NCI-H345 treated with DMSO at 0.1 percent for 48 hours (cell line): ENCODE measurements at regions not wholly inside any gene's neighbourhood (a gene's known extent, or its start where the extent isn't known, plus 50 kb on each side); places are given as distances from the start of the nearest gene placed in this dataset.
"Not testable (repeated sequence)": the region's sequence is repeated elsewhere in the genome, so short reads cannot be mapped to it uniquely, and the experiment has no call there.

ENCODE experiments used
- DNase-seq: peaks from one replicate; lab custom pipeline; 2025; ENCODE audit not compliant: unreplicated experiment; lab: John Stamatoyannopoulos, UW

DNA sequence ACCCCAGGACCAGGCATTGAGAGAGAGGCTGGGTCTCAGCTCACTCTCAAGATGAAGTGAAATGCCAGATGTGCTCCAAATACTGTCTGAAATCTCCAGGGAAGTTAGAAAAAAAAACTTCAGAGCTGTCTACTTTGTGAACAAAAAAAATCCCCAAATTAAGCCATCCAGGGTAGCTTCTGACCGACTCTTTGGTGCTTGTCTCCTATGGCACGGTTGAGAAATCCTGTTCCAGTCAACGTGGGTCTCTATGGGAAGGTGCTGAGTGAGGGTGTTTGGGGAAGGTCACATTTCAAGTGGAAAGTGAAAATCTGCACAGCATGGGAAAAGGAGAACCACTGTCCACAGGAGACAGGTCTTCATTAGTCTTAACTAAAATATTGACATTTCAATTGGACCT, 322.5 kb upstream of the CFAP20DC start:
- no peak for DNase-seq

DNA sequence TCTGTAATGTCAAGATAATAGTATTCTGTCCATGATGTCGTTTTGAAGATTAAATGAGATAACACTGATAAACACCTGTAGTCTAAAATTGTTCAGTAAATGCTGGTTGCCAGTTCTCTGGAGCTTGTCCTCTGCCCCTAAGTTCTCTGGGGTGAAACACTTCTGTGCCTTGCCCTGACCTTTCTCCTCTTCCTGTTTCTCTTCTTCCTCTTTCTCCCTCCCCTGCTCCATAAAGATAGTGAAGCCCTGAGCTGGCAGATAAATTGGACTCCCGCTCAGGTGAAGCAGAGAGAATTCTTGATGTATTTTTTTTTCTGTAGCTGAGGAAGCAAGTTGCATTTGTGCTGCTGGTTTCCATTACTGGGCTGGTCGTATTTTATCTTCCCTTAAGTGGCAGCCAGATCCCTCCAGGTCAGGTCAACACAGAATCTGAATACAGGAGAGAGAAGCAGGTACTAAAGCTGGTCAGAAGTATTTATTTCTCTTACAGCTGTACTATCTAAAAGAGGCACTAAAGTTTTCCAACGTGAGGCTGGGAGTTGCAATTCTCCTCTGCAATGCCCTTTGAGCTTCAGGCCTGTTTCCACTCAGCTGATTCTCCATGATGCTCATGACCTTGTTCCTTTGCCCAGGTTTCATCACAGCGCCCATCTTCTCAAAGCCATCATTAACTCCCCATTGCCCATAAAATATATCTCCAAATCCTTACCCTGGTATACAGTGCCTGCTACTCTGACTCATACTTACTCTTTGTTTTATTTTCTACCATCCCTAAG, 319.3 kb upstream of the CFAP20DC start:
- no peak for DNase-seq

DNA sequence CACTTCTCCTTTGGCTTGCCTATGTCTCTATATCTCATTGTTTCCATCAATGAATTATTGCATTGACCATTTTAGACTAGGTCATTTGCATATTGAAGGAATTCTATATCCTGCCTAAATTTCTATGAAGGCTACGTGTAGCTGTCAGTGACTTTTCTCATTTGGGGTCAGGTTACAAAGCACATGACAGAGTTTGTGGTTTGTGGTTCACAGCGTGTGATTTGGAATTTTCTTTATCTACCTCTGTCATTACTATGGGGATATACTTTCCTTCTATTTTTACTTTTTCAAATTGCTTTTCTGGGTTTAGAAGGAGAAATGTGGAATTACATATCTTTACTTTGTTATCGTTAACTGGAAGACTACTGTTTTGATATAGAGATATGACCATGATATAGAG, 317.3 kb upstream of the CFAP20DC start:
- DNase-seq: no peak

DNA sequence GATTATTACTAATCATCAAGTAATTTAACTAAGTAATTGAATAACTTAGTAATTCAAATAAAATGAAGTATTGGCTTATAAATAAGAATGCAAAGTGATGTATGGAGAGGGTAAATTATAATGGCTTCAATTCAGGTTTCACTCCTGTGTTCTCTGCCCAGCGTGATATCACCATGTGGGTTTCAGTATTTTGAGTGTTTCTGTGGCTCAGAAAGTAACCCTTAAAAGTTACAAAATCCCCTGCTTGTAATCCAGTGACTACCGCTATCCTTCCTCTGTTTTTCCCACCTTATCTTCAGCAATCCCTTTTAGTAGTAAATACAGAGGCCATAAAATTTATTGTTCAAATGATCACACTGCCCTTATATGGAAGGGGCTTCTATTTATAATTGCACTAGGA, 316.4 kb upstream of the CFAP20DC start:
- no peak for DNase-seq

DNA sequence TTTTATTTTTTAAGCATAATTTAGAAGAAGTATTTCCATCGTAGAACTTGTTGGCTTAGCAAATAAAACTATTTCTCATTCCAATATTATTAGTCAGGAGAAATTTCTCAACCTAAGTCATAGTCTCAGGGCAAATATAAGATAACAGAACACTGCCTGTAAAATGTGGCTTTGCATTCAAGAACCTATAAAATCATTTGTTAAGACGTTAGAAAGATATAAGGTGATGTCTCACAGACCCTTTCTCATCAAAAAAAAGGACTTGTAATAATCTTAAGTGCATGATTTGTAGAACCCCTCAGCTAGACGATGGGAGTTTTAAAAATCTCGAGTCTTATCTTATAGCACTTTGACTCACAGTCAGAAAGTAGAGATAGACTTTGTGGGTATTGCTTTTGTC, 314.7 kb upstream of the CFAP20DC start:
- DNase-seq: no peak

DNA sequence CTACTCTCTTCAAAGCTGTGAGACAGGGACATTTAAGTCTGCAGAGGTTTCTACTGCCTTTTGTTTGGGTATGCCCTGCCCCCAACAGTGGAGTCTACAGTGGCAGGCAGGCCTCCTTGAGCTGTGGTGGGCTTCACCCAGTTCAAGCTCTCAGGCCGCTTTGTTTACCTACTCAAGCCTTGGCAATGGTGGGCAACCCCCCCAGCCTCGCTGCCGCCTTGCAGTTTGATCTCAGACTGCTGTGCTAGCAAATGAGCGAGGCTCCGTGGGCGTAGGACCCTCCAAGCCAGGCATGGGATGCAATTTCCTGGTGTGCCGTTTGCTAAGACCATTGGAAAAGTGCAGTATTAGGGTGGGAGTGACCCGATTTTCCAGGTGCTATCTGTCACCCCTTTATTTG, 310.5 kb upstream of the CFAP20DC start:
- DNase-seq: not testable (repeated sequence)

- DNase-seq: no peak
Measured at GRCh38 chr3:59341459-59341858, 291.6 kb upstream of the CFAP20DC start.

GRCh38 chr3:59339818-59340217, 290.0 kb upstream of the CFAP20DC start:
- DNase-seq: no peak

- no peak for DNase-seq
Measured at GRCh38 chr3:59338934-59339333, 289.1 kb upstream of the CFAP20DC start.

DNA sequence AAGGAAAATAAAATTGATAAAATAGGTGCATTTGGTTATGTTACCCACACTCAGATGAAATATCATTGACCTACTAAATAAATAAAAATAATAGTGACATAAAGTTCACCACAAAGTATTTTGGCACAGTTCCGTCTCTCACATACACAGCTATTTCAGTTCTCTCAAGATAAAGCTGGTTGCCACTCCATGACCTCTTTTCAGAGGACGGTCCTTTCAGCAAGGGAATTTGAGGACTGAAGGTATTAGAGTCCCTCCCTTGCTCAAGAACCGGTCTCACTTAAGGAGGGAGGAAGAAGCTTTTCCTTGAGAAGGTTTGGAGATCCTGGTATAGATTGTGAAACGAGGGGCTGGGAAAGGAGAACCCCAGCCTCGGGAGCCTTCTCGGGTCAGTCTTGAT, 285.5 kb upstream of the CFAP20DC start:
- DNase-seq: no peak

DNA sequence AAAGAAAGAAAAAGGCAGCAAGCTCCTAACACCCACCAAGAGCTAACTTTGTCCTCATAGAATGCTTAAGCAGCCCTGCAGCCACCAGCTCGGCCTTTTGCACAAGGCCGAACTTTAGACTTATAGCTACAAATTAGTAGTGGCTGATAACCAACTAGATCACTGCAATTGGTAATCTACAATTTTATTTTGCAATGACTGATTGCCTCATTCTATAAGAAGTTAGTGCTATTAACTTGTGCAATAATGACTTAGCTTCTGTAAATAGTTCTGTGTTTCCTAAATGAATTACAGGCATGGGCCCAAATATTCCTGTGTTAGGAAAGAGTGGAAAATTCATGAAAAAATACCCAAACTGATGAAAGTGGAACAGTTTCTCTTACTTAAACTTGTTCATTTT, 284.8 kb upstream of the CFAP20DC start:
- no peak for DNase-seq

DNA sequence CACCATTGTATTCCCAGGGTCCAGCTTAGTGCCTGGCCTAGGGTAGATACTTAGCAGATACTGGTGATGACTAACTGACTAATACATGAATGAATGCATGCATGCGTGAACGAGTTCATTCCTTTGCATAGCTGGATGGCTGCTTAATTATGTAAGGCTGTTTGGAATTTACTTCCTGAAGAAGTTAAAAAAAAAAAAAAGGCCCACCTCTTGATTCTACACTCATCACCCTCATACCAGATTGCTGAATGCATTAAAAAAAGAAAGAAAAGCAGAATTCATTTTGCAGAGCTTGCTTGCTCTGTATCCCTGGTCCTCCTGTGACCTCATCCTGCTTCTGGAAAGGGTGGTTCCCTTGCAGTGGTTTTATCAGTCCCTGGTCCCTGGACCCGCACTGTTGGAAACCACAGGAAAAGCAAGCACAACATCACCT, 277.6 kb upstream of the CFAP20DC start:
- no peak for DNase-seq

- DNase-seq: no peak
Measured at GRCh38 chr3:59326246-59327024, 276.6 kb upstream of the CFAP20DC start.

DNA sequence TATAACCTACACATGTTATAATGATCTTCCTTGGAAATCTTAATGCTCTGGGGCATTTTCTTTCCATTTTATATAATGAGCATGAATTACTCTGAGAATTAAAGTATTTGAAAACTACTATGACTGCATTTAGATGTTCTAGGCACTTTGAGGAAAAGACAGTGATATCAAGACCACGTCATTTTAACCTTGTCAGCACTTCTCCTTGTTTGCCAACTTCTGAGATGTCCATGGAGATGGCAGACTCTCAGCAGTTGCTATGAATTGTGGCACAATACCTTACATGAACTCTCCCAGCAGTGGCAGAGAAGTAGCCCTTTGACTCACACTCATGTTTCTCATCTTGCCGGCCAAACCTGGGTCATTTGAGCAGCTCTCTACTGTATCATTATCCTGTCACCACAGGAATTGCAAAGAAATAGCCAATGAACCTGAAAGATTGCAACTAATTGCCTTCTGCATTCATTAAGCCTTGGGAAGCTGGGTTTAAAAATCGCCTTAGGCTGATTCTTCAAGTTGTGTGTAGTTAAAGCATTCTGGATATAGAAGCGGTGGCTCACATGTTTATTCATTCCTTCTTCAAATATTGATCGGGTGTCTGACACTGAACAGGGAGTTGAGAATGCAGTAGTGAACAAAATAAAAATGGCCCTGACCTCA, 272.2 kb upstream of the CFAP20DC start:
- DNase-seq: no peak

GRCh38 chr3:59320080-59320479, 270.3 kb upstream of the CFAP20DC start:
- peak; percentile 81 for DNase-seq

DNA sequence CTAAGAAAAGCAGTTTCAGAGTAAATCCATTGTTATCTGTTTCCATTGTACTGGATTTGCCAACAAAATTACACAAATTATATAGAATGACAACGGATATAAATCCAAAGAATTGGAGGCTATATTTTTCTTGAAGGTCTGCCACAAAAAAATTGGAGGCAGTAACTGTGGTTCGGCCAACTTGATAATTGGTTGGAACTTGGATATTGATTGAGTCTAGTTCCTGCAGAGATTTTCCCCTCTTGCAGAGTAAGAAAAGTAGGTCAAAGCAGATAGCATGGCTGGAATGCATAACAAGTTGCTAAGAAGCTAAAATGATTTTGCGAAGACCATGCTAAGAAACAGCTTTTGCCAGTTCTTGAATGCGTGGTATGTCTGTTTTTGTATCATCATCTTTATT, 269.6 kb upstream of the CFAP20DC start:
- no peak for DNase-seq

- no peak for DNase-seq
Measured at GRCh38 chr3:59318881-59319280, 269.1 kb upstream of the CFAP20DC start.

- no peak for DNase-seq
Measured at GRCh38 chr3:59317386-59317785, 267.6 kb upstream of the CFAP20DC start.

DNA sequence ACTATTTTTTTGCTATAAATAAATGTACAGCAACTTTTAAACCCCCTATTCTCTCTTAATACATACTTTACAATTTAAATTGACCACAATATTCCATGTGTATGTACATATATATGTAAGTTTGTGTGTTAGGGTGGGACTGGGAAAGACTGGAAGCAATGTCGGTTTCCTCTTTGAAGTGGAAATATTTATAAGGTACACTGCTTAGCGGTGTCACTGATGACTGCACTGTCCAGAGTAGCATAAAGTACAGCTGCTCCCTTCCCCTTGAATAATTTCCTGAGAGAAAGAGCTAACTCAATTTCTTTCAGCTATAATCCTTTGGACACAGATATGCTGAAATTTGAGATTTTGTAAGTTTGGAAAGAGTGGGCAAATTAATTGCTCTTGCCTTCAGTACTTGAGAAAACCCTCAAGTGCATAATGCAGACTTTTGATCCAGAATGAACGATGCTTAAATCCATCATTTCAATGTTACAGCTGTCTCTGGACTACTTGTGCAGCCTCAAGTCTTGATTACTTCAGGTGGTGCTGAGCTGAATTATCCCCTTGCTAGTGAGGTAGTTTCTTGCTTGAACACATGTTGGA, 267.0 kb upstream of the CFAP20DC start:
- DNase-seq: no peak

DNA sequence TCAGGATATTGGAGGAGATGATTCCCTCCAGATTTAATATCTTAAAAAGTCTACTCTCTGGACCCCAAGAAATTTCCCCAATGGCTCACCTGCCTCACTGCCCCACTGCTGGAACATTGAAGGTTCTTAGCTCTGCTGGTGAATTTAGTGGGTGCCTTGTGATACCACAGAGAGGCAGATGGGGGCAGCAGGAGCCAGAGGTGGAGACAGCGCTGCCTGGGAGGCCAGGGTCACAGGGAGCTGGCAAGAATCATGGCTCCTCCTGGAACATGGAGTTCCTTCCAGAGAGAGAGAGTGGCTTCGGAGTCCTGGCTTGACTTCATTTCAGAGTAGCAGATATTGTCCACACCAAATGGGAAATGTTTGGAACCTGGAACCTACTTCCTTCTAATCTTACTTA, 263.5 kb upstream of the CFAP20DC start:
- no peak for DNase-seq

DNA sequence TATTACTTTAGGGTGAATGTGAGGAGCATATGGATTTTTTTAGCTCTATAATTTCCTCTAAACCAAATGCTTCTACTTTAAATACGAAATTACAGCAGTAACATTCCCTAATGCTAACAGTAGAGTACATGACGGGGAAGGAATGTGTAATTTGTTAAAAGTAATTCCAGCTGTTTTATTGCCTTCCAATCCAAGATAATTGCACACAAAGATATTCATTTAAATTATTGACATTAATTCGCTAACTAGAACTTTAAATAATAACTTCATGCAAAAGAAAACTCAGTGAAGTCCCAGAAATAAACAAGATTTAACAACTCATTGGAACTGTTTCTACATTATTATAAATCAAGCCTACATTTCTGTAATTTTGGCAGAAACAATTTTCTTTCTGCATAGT, 261.4 kb upstream of the CFAP20DC start:
- DNase-seq: no peak

GRCh38 chr3:59310736-59311135, 260.9 kb upstream of the CFAP20DC start:
- DNase-seq: no peak
